Right cardiac atrium (tissue), 5 donors: ENCODE measurements at regions not wholly inside any gene's neighbourhood (a gene's known extent, or its start where the extent isn't known, plus 50 kb on each side); places are given as distances from the start of the nearest gene placed in this dataset.
"Not testable (repeated sequence)": the region's sequence is repeated elsewhere in the genome, so short reads cannot be mapped to it uniquely, and the experiment has no call there.

Source experiments
- ATAC-seq, 2 donors: fragments of 200-7000 bp; cut with Tn5 transposase; one replicate each; pipeline versions ENCODE4 v1.8.0 to v1.9.1; 2020; ENCODE audit warnings: moderate library complexity in 2 of 2, mild to moderate bottlenecking in 1 of 2
- DNase-seq, 3 donors: peaks; one replicate each; pipeline ENCODE4 v3.0.0-alpha.2; 2020
- H3K27ac ChIP-seq: one replicate; pipeline ENCODE4 v1.5.1; 2013; ENCODE audit warnings: mild to moderate bottlenecking, low read length, control low read depth, moderate library complexity
- H3K27me3 ChIP-seq: one replicate; pipeline ENCODE4 v1.6.1; 2013; ENCODE audit not compliant: control insufficient read depth, insufficient read depth
- H3K4me1 ChIP-seq: one replicate; pipeline ENCODE4 v1.6.1; 2013; ENCODE audit warnings: low read length; ENCODE audit not compliant: control insufficient read depth, insufficient read depth
- H3K4me3 ChIP-seq: one replicate; pipeline ENCODE4 v1.5.1; 2013; ENCODE audit warnings: low read length, control low read depth
- H3K9me3 ChIP-seq: one replicate; pipeline ENCODE4 v1.6.1; 2013; ENCODE audit warnings: low read length; ENCODE audit not compliant: control insufficient read depth
- WGBS: extraction: QIAGEN DNeasy Blood & Tissue Kit; methylation state at CpG from one replicate; pipeline ENCODE4 v1.1.7; 2013; 5-methylcytosine and 5-hydroxymethylcytosine counted together
- intact Hi-C, 4 donors: fragments of 100-400 bp; cut with DNase I; formaldehyde crosslinking; loops; one replicate each; pipeline versions ENCODE4 v1.11.0 to v1.14.0; 2022 to 2023
- donor health status: healthy with polysubstance abuse.
- donor health status: DM: no; HTN: yes; CAD: no.
- donor health status: DM: no; HTN: no; CAD: no.
- donor health status: DM: no; HTN: yes; CAD: no; lungs with severe emphysema.
- donor health status: DM: yes; HTN: yes; CAD: no.

DNA sequence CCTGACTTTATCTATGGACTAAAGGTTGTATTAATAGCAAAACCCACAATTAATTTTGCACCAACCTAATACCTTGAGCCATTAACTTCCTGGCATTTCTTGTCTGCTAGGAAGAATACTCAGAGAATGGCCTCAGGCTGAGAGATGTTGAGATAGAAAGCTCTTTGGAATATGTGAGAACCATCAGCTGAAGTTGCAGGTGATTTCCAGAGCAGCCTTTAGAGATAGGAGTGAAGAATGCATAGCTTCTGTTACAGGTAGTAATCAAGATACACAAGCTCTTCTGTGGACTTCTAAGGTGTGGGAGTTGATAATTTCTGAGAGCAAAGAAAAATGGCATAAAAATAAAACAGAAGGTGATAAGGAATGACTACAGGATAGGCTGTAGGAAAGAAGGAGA lies 669.3 kb upstream of the SEMA6D start:
- ATAC-seq, H3K4me1 ChIP-seq, intact Hi-C loops, H3K4me3 ChIP-seq, H3K27me3 ChIP-seq, H3K9me3 ChIP-seq, H3K27ac ChIP-seq, DNase-seq: not testable (repeated sequence)

DNA sequence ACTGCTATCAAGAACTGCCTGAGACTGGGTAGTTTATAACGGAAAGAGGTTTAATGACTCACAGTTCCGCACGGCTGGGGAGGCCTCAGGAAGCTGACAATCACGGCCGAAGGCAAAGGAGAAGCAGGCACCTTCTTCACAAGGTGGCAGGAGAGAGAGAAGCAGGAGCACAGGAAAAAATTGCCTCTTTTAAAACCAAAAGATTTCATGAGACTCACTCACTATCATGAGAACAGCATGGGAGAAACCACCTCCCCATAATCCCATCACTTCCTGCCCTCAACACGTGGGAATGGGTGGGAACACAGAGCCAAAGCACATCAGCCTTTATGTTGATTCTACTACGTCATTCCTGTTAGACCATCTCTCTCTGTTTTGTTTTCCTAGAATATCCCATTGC lies 650.9 kb upstream of the SEMA6D start:
- DNase-seq = peak in 1 of 3 donors; percentile 18

DNA sequence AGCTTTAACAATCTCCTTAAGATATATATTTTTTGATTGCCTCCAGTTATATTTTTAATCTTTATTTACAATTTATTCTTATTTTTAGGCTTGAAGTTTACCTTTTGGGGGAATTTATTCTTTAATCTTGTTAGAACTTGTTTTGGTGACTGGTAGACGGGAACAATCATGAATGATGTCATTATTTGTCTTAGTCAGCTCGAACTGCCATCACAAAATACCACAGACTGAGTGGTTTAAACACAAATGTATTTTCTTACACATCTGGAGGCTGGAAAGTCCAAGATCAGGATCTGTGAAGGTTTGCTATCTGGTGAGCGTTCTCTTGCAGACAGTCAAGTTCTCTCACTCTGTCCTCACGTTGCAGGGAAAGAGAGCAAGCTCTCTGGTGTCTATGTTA lies 639.5 kb upstream of the SEMA6D start:
- intact Hi-C loops, ATAC-seq, H3K27me3 ChIP-seq, H3K4me1 ChIP-seq, H3K27ac ChIP-seq, DNase-seq, H3K9me3 ChIP-seq, H3K4me3 ChIP-seq: not testable (repeated sequence)
- 51% methylated on average over 4 of the region's 4 CpGs for WGBS

More for the DNA sequence above, 650.9 kb upstream of the SEMA6D start:
- WGBS = 66% methylated on average over 7 of the region's 7 CpGs
- H3K27me3 ChIP-seq = no peaks in the 10 kb centered on the region
- no peak overlapping the region for H3K27ac ChIP-seq
- no peak for ATAC-seq
- no peak overlapping the region for H3K4me3 ChIP-seq
- no peaks in the 10 kb centered on the region for H3K9me3 ChIP-seq
- intact Hi-C loops = no loop called here
- no peaks in the 10 kb centered on the region for H3K4me1 ChIP-seq

DNA sequence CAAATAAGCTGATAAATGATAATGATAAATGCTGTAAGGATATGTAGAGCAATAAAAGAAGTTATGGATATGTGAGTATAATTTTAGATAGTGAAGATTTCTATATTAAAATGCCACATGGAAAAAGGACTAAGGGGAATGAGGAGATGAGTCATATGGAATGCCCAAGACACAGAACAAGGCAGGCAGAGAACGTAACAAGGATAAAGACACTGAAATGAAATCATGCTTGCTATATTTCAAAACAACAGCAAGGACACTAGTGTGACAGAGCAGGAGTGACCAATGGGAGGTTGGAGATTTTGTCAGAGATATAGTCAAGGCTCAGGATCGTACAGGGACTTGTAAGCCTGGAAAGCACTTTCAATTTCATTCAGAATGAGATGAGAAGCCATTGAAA lies 621.5 kb upstream of the SEMA6D start:
- ATAC-seq (no peak), DNase-seq (no peak)
- H3K4me3 ChIP-seq = no peak overlapping the region
- 55% methylated on average over 2 of the region's 2 CpGs for WGBS
- H3K27ac ChIP-seq = no peak overlapping the region
- H3K27me3 ChIP-seq = no peaks in the 10 kb centered on the region
- intact Hi-C loops = no loop called here
- H3K4me1 ChIP-seq = no peaks in the 10 kb centered on the region
- H3K9me3 ChIP-seq = no peaks in the 10 kb centered on the region

DNA sequence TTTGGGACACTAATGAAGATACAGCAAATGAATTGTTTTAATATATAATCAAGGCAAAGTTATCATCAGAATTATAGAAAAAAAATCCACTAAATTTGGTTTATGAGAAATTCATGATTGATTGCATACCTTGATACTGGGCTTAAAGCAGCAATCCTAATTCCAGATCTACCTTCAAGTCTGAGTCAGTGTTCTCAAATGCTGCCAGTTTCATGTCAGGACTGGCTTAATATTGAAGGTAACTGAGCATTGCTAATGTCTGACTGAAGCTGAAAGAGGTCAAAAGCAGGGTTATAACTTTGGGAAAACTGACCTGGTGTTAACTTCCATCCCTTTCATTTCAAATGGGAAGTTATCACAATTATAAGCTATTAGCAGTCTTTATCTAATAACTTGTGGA lies 618.8 kb upstream of the SEMA6D start:
- H3K27ac ChIP-seq, DNase-seq, intact Hi-C loops, H3K4me3 ChIP-seq, H3K27me3 ChIP-seq, H3K9me3 ChIP-seq, ATAC-seq, H3K4me1 ChIP-seq: not testable (repeated sequence)

DNA sequence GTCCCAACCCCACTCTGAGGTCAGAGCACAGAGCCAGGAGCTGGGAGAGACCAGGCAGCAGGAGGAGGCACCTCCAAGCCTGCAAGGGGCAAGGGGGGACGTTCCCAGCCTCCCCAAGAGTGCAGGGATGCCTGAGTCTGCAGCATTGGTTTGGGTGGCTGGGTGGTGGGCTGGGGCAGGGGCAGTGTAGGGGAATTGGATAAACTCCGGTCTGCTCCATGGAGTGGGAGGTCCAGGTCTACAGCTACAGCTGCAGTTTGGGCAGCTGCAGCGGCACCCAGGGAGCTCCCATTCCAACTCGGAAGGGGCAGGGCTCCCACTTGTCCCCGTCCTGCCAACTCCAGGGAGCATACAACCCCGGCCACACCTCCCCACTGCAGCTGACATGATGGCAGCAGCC lies 617.5 kb upstream of the SEMA6D start:
- WGBS = 80% methylated on average over 6 of the region's 6 CpGs
- ATAC-seq, intact Hi-C loops: not testable (repeated sequence)

DNA sequence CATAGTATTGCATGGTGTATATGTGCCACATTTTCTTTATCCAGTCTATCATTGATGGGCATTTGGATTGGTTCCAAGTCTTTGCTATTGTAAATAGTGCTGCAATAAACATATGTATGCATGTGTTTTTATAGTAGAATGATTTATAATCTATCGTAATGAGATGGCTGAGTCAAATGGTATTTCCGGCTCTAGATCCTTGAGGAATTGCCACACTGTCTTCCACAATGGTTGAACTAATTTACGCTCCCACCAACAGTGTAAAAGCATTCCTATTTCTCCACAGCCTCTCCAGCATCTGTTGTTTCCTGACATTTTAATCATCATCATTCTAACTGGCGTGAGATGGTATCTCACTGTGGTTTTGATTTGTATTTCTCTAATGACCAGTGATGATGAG lies 608.5 kb upstream of the SEMA6D start:
- ATAC-seq, H3K4me1 ChIP-seq, H3K4me3 ChIP-seq, H3K9me3 ChIP-seq, DNase-seq, H3K27me3 ChIP-seq, intact Hi-C loops, H3K27ac ChIP-seq: not testable (repeated sequence)
- 88% methylated on average over 4 of the region's 4 CpGs for WGBS

More for the DNA sequence above, 617.5 kb upstream of the SEMA6D start:
- H3K9me3 ChIP-seq, H3K4me1 ChIP-seq, H3K27ac ChIP-seq, H3K4me3 ChIP-seq, H3K27me3 ChIP-seq: not testable (repeated sequence)
- peak in 1 of 3 donors; percentile 27 for DNase-seq

DNA sequence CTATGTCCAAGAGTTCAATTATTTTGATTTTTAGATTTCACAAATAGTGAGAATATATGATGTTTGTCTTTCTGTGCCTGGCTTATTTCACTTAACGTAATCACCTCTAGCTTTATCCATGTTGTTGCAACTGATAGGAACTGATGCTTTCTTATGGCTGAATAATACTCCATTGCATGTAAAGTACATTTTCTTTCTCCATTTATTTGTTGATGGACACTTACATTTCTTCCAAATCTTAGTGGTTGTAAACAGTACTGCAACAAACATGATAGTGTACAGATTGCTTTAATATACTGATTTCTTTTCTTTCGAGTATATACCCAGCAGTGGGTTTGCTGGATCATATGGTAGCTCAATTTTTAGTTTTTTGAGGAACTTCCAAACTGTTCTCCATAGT lies 600.6 kb upstream of the SEMA6D start:
- Histone ChIP-seq H3K27me3 (no peaks in the 10 kb centered on the region), H3K9me3 (no peaks in the 10 kb centered on the region), H3K4me3 (no peak overlapping the region), H3K27ac (no peak overlapping the region), H3K4me1 (no peaks in the 10 kb centered on the region)
- 91% methylated on average over 2 of the region's 2 CpGs for WGBS
- intact Hi-C loops = no loop called here
- DNase-seq (no peak), ATAC-seq (no peak)

DNA sequence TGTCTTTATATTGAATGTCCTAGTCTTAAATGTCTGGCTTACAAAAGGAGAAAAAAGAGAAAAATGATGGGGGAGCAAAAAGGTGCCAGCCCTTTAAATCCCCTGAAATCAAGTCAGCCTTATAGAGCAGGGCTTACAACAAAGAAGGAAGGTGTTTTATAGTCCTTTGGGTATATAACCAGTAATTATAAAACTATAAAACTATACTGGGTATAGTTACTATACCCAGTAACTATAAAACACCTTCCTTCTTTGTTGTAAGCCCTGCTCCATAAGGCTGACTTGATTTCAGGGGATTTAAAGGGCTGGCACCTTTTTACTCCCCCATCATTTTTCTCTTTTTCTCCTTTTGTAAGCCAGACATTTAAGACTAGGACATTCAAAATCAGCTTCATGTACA lies 598.0 kb upstream of the SEMA6D start:
- intact Hi-C loops = no loop called here
- Histone ChIP-seq H3K9me3 (no peaks in the 10 kb centered on the region), H3K27ac (no peak overlapping the region), H3K4me1 (no peaks in the 10 kb centered on the region), H3K27me3 (no peaks in the 10 kb centered on the region), H3K4me3 (no peak overlapping the region)
- ATAC-seq (no peak), DNase-seq (no peak)

DNA sequence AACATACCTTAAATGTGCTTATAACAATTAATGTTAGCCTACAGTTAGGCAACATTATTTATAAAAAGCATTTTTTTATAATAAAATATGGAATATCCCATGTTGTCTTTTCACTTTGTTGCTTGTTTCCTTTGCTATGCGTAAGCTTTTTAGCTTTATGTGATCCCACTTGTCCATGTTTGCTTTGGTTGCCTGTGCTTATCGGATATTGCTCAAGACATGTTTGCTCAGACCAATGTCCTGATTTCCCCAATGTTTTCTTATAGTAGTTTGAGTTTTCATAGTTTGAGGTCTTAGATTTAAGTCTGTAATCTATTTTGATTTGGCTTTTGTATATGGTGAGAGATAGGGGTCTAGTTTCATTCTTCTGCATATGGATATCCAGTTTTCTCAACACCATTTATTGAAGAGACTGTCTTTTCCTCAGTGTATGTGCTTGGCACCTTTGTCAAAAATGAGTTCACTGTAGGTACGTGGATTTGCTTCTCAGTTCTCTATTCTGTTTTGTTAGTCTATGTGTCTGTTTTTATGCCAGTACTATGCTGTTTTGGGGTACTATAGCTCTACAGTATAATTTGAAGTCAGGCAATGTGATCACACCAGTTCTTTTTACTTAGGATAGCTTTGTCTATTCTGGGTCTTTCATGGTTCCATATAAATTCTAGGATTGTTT lies 592.7 kb upstream of the SEMA6D start:
- intact Hi-C loops = no loop called here
- H3K27me3 ChIP-seq = no peaks in the 10 kb centered on the region
- DNase-seq (no peak), ATAC-seq (no peak)
- H3K27ac ChIP-seq = no peak overlapping the region
- no peak overlapping the region for H3K4me3 ChIP-seq
- peaks cover 3% of the 10 kb centered on the region for H3K9me3 ChIP-seq
- no peaks in the 10 kb centered on the region for H3K4me1 ChIP-seq
- WGBS = 83% methylated on average over 3 of the region's 3 CpGs

DNA sequence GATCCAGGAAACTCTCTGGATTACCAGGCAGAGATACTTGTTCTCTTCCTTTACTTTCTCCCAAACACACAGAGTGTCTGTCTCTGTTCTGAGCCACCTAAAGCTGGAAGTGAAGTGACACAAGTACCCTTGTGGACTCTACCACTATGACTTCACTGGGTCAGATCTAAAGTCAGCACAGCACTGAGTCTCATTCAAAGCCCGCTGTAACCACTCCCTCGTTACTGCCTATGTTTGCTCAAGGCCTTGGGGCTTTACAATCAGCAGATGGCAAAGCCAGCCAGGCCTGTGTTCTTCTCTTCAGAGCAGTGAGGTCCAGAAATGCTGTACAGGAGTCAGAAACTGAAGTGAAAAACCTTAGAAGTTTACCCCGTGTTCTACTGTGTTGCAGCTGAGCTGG lies 588.3 kb upstream of the SEMA6D start:
- Histone ChIP-seq H3K27me3 (no peaks in the 10 kb centered on the region), H3K27ac (no peak overlapping the region), H3K9me3 (peaks cover 3% of the 10 kb centered on the region), H3K4me1 (no peaks in the 10 kb centered on the region), H3K4me3 (no peak overlapping the region)
- no peak for ATAC-seq
- 89% methylated on average over 3 of the region's 3 CpGs for WGBS
- no peak for DNase-seq
- intact Hi-C loops = no loop called here

DNA sequence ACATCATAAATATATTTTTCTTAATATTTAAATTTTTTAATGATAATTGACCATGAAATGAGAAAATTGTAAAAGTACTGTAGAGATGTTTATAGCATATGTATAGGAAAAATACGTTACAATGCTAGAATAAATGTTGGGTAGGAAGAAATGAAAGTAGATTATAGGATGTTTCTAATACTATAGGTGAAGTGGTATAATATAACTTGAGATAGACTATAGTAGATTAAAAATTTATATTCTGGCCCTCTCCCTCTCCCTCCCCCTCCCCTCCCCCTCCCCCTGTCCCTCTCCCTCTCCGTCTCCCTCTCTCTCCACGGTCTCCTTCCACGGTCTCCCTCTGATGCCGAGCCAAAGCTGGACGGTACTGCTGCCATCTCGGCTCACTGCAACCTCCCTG lies 585.9 kb upstream of the SEMA6D start:
- H3K27me3 ChIP-seq, H3K4me3 ChIP-seq, H3K27ac ChIP-seq, H3K4me1 ChIP-seq, H3K9me3 ChIP-seq, DNase-seq, ATAC-seq, intact Hi-C loops: not testable (repeated sequence)
- WGBS = 98% methylated on average over 4 of the region's 7 CpGs
